ENCODE measurements at regions not wholly inside any gene's neighbourhood (a gene's known extent, or its start where the extent isn't known, plus 50 kb on each side); places are given as distances from the start of the nearest gene placed in this dataset.

DNA sequence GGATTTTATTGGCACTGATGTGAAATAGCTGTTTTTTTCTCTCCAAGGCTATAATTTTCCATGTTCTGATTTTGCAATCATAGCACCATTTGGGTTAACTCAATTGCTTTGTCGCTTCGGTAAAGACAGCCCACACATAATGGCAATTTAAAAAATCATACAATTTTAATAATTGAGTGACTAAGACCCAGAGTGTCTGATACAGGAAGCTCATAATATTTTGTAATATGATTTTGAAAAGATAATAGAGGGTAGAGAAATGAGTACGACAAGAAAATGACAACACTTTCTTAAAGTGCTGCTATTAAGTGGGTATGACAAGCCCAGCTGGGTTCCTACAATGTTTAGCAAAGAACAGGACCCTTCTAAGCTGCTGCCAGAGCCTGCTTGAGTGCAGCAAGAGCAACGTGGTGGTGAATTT is 439.1 kb downstream of the METTL15 start:
- H2AFZ ChIP-seq (ENCODE audit: low read depth, low read length): no peak overlapping the region
- ATAC-seq (ENCODE audit: insufficient read depth, low read depth): no peak

DNA sequence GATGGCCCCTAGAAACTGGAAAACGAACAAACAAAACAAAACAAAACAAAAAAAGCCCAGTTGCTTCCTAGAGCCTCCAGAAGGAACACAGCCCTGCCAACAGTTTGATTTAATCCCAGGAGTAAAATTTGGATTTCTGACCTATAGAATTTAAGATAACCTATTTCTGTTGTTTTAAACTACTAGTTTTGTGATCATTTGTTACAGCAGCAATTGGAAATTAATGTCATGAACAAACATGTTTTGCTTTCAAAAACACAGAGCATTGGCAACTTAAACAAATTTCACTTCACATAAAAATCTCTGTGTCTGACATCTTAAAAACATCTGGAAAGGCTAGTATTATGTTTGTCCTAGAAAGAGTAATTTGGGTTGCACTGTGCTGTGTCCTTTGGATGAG is 437.3 kb downstream of the METTL15 start:
- Histone ChIP-seq H3K79me2 (ENCODE audit: insufficient read depth, low read length) (no peaks in the 10 kb centered on the region), H2AFZ (ENCODE audit: low read depth, low read length) (no peak overlapping the region), H3K27me3 (ENCODE audit: insufficient read depth, low read length, poor library complexity) (no peaks in the 10 kb centered on the region), H3K4me3 (ENCODE audit: low read depth in 1 of 2, low read length in 2 of 2) (no peak overlapping the region), H4K20me1 (ENCODE audit: insufficient read depth, low read length) (no peaks in the 10 kb centered on the region), H3K36me3 (ENCODE audit: insufficient read depth, low read length) (no peaks in the 10 kb centered on the region), H3K4me2 (ENCODE audit: insufficient read depth, low read length) (no peak overlapping the region), H3K9ac (ENCODE audit: low read depth, low read length) (no peak overlapping the region), H3K4me1 (ENCODE audit: insufficient read depth, low read length) (no peaks in the 10 kb centered on the region), H3K9me3 (ENCODE audit: insufficient read depth, low read length, severe bottlenecking) (no peaks in the 10 kb centered on the region), H3K27ac (ENCODE audit: low read length) (no peak overlapping the region)
- ATAC-seq (ENCODE audit: insufficient read depth, low read depth) (no peak), DNase-seq (no peak)
- no peak for TF ChIP-seq EZH2 (IDR thresholded peaks at IDR 0.05; ENCODE audit: borderline replicate concordance, low read depth, low read length, severe bottlenecking)
- TF ChIP-seq, protein P1, sequence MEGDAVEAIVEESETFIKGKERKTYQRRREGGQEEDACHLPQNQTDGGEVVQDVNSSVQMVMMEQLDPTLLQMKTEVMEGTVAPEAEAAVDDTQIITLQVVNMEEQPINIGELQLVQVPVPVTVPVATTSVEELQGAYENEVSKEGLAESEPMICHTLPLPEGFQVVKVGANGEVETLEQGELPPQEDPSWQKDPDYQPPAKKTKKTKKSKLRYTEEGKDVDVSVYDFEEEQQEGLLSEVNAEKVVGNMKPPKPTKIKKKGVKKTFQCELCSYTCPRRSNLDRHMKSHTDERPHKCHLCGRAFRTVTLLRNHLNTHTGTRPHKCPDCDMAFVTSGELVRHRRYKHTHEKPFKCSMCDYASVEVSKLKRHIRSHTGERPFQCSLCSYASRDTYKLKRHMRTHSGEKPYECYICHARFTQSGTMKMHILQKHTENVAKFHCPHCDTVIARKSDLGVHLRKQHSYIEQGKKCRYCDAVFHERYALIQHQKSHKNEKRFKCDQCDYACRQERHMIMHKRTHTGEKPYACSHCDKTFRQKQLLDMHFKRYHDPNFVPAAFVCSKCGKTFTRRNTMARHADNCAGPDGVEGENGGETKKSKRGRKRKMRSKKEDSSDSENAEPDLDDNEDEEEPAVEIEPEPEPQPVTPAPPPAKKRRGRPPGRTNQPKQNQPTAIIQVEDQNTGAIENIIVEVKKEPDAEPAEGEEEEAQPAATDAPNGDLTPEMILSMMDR (IDR thresholded peaks at IDR 0.05; ENCODE audit: borderline replicate concordance, extremely low read depth, low read length, poor library complexity, severe bottlenecking): no peak

More for the DNA sequence above, 439.1 kb downstream of the METTL15 start:
- Histone ChIP-seq H4K20me1 (ENCODE audit: insufficient read depth, low read length) (no peaks in the 10 kb centered on the region), H3K9me3 (ENCODE audit: insufficient read depth, low read length, severe bottlenecking) (no peaks in the 10 kb centered on the region), H3K27ac (ENCODE audit: low read length) (no peak overlapping the region), H3K4me2 (ENCODE audit: insufficient read depth, low read length) (no peak overlapping the region), H3K79me2 (ENCODE audit: insufficient read depth, low read length) (no peaks in the 10 kb centered on the region), H3K4me3 (ENCODE audit: low read depth in 1 of 2, low read length in 2 of 2) (no peak overlapping the region), H3K36me3 (ENCODE audit: insufficient read depth, low read length) (no peaks in the 10 kb centered on the region), H3K27me3 (ENCODE audit: insufficient read depth, low read length, poor library complexity) (no peaks in the 10 kb centered on the region), H3K4me1 (ENCODE audit: insufficient read depth, low read length) (no peaks in the 10 kb centered on the region), H3K9ac (ENCODE audit: low read depth, low read length) (no peak overlapping the region)
- TF ChIP-seq EZH2 (IDR thresholded peaks at IDR 0.05; ENCODE audit: borderline replicate concordance, low read depth, low read length, severe bottlenecking): no peak
- TF ChIP-seq, protein P1 (IDR thresholded peaks at IDR 0.05; ENCODE audit: borderline replicate concordance, extremely low read depth, low read length, poor library complexity, severe bottlenecking): no peak
- DNase-seq: no peak

DNA sequence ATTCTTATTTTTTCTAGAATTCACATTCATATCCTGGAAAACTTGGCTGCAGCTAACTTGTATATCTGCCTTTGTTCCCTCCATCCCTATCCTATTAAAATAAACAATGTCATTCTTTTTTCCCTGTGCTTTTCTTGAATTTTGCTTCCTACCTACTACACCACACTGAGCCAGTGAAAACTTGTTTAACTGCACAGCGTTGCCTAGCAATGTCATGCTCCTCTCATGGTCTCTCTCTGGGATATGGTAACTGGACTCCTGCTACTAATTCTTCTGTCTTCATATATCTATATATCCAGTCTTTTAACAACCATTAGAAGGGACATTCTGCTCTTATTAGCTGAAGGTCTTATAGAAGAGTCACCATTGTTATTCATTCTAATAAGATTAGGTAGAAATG is 434.4 kb downstream of the METTL15 start:
- Histone ChIP-seq H4K20me1 (ENCODE audit: insufficient read depth, low read length) (no peaks in the 10 kb centered on the region), H3K9me3 (ENCODE audit: insufficient read depth, low read length, severe bottlenecking) (no peaks in the 10 kb centered on the region), H3K4me1 (ENCODE audit: insufficient read depth, low read length) (no peaks in the 10 kb centered on the region), H3K4me3 (ENCODE audit: low read depth in 1 of 2, low read length in 2 of 2) (no peak overlapping the region), H3K9ac (ENCODE audit: low read depth, low read length) (no peak overlapping the region), H3K27me3 (ENCODE audit: insufficient read depth, low read length, poor library complexity) (no peaks in the 10 kb centered on the region), H3K27ac (ENCODE audit: low read length) (no peak overlapping the region), H2AFZ (ENCODE audit: low read depth, low read length) (no peak overlapping the region), H3K4me2 (ENCODE audit: insufficient read depth, low read length) (no peak overlapping the region), H3K79me2 (ENCODE audit: insufficient read depth, low read length) (no peaks in the 10 kb centered on the region), H3K36me3 (ENCODE audit: insufficient read depth, low read length) (no peaks in the 10 kb centered on the region)
- DNase-seq: no peak
- no peak for ATAC-seq (ENCODE audit: insufficient read depth, low read depth)
- no peak for TF ChIP-seq EZH2 (IDR thresholded peaks at IDR 0.05; ENCODE audit: borderline replicate concordance, low read depth, low read length, severe bottlenecking)
- TF ChIP-seq, protein P1 (IDR thresholded peaks at IDR 0.05; ENCODE audit: borderline replicate concordance, extremely low read depth, low read length, poor library complexity, severe bottlenecking): no peak

Measured in DND-41 (cell line).